ENCODE measurements at regions not wholly inside any gene's neighbourhood (a gene's known extent, or its start where the extent isn't known, plus 50 kb on each side); places are given as distances from the start of the nearest gene placed in this dataset.
A peak's percentile ranks its signal among the peaks of the same experiment; 100 is the strongest.

DNA sequence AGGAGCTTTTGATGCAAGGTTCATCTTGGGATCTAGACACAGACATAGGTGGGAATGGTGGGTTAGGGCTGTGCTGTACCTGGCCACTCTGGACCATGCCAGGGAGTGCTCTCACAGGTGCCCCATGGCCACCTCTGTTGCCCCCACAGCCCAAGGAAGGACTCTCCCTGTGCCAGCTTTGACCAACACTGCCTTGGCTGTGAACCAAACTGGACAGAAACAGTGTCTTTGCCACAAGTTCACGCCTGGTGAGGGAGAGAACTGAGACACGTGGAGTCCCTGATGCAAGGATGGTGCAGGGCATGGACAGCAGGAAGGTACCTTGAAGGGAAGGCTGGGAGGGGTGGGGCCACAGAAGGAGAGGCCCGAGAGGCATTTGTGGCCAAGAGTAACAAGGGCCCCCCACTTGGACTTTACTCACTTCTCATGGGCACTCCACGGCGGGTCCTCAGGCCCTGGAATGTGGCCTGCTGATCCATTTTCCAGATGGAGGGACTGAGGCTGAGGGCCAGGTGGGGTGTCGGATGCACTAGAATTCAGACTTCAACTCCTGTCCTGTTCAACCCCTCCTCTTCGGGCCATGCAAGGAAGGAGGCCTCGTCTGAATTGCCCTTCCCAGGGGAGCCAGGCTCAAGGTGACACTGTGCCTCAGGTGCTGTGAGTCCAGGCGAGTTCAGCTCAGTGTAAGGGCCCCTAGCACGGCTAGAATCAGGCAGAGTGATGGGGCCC lies 103.3 kb downstream of the YTHDF1 start:
- Histone ChIP-seq H3K9me3 (ENCODE audit: control insufficient read depth in 1 of 2, low read length in 2 of 2) (peaks cover 0 to 9% of the 10 kb centered on the region in 2 donors), H3K36me3 (ENCODE audit: control insufficient read depth in 1 of 2, insufficient read depth in 2 of 2, low read length in 2 of 2) (no peaks in the 10 kb centered on the region), H3K27me3 (ENCODE audit: low read depth, low read length) (peaks cover 8% of the 10 kb centered on the region), H3K4me1 (ENCODE audit: control insufficient read depth in 1 of 2, insufficient read depth in 2 of 2, low read length in 2 of 2) (no peaks in the 10 kb centered on the region), H3K27ac (ENCODE audit: low read length) (no peak overlapping the region), H3K4me3 (ENCODE audit: low read depth in 1 of 2, low read length in 2 of 2) (no peak overlapping the region)

DNA sequence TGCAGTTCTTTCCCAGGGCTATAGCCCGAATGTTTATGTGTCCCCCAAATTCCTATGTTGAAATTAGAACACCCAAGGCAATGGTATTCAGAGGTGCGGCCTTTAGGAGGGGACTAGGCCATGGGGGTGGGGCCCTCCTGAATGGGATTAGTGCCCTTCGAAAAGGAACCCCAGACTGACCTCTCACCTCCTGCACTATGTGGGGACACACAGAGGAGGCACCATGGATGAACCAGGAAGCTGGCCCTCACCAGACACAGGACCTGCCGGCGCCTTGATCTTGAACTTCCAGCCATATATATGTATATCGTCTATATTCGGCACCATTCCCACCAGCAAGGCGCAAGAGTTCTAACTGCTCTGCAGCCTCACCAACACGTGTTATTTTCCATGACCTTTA lies 101.5 kb upstream of the BHLHE23 start:
- no peak overlapping the region for H3K4me3 ChIP-seq (ENCODE audit: low read depth in 1 of 2, low read length in 2 of 2)
- H3K27ac ChIP-seq (ENCODE audit: low read length), result no peak overlapping the region
- peaks cover 0 to 11% of the 10 kb centered on the region in 2 donors for H3K4me1 ChIP-seq (ENCODE audit: control insufficient read depth in 1 of 2, insufficient read depth in 2 of 2, low read length in 2 of 2)
- no peaks in the 10 kb centered on the region for H3K27me3 ChIP-seq (ENCODE audit: low read depth, low read length)
- H3K36me3 ChIP-seq (ENCODE audit: control insufficient read depth in 1 of 2, insufficient read depth in 2 of 2, low read length in 2 of 2), result no peaks in the 10 kb centered on the region
- peaks cover 0 to 9% of the 10 kb centered on the region in 2 donors for H3K9me3 ChIP-seq (ENCODE audit: control insufficient read depth in 1 of 2, low read length in 2 of 2)

DNA sequence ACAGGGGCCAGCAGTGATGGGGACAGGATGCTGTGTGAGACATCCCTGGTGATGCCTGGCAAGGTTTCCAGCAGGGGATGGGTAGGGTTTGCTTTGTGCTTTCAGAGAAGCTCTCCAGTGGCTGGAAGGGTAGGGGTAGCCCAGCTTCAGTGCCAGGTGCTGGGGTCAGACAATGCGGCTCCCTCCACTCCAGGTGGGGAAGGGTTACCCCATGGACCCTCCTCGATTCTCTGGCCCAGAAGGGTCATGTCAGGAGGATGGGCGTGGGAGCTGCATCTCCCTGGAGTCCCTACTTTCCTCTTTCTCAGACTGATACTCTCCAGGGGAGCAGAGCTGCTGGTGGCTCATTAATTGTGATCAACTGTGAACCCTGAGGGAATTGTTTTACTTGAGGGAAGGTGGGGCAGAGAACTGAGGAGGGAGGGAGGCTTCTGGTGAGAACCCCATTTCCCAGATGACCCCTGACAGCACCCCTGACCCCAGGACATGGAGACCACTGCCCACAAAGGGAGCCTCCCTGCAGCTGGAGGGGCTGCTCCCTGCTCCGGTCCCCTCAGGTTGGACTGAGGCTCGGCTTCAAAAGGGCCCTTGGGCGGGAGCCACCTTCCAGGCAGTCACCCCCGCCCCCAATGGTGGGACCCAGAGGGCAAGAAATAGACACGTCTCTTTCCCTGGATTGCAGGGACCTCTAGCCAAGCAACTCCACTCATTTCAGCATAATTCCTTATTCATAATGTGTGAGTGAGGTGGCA lies 100.9 kb upstream of the BHLHE23 start:
- Histone ChIP-seq H3K36me3 (ENCODE audit: control insufficient read depth in 1 of 2, insufficient read depth in 2 of 2, low read length in 2 of 2) (no peaks in the 10 kb centered on the region), H3K27me3 (ENCODE audit: low read depth, low read length) (no peaks in the 10 kb centered on the region), H3K9me3 (ENCODE audit: control insufficient read depth in 1 of 2, low read length in 2 of 2) (peaks cover 0 to 9% of the 10 kb centered on the region in 2 donors), H3K4me3 (ENCODE audit: low read depth in 1 of 2, low read length in 2 of 2) (no peak overlapping the region), H3K4me1 (ENCODE audit: control insufficient read depth in 1 of 2, insufficient read depth in 2 of 2, low read length in 2 of 2) (peaks cover 0 to 15% of the 10 kb centered on the region in 2 donors), H3K27ac (ENCODE audit: low read length) (no peak overlapping the region)

DNA sequence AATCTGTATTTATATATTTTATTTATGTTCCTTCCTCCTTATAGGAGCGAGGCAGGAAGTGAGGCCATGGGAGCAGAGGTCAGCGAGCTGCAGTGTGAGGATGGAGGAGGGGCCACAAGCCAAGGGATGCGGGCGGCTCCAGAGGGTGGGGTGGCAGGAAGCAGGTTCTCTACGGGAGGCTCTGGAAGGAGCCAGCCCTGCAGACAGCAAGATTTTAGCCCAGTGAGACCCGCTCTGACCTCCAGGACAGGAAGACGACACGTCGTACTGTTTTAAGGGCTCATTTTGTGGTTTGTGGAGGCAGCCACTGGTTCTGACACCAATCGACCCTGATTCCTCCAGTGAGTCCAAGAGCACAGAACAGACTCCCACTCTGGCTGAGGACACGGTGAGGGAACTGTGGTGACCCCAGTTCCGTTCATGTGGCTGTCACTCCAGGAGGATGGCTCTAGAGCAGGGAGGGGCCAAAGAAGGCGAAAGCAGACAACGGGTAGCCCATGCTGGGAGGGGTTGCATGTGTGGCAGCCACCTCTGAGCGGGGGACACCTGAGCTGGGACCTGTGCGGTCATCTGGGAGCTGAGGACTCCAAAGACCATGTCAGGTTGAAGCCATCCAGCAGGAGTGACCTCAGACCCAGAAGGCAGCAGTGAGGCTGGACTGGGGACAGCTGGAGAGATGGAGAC lies 100.1 kb upstream of the BHLHE23 start:
- H3K27me3 ChIP-seq (ENCODE audit: low read depth, low read length), result no peaks in the 10 kb centered on the region
- no peaks in the 10 kb centered on the region for H3K36me3 ChIP-seq (ENCODE audit: control insufficient read depth in 1 of 2, insufficient read depth in 2 of 2, low read length in 2 of 2)
- peaks cover 0 to 9% of the 10 kb centered on the region in 2 donors for H3K9me3 ChIP-seq (ENCODE audit: control insufficient read depth in 1 of 2, low read length in 2 of 2)
- peaks cover 0 to 15% of the 10 kb centered on the region in 2 donors for H3K4me1 ChIP-seq (ENCODE audit: control insufficient read depth in 1 of 2, insufficient read depth in 2 of 2, low read length in 2 of 2)
- H3K4me3 ChIP-seq (ENCODE audit: low read depth in 1 of 2, low read length in 2 of 2), result no peak overlapping the region
- H3K27ac ChIP-seq (ENCODE audit: low read length), result no peak overlapping the region

DNA sequence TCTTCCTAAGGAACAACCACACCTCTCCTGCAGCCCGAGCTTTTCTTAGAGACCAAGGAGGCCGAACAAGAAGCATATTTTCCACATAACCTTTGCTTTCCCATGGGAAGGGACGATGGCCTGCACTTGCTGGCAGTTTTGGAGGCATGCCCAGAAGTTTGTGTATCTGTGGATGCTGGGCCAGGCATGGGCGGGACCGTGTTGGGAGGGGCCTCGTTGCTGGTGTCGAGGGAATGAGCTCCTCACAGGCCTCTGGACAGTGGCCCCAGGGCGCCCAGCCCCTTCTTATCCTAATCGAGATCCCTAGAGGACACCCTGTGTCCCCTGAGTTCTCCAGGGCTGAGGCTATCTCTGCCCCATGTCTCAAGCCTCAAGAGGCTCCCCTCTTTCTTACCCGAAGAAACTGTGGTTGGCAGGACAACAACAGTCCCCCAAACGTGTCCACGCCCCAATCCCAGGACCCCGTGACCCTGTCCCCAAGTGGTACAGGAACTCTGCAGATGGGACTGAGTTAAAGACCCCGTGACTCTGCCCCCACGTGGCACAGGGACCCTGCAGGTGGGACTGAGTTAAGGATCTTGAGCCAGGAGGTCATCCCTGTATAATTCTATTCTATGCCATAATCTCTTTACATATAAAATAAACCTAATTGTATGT lies 99.5 kb upstream of the BHLHE23 start:
- H3K27me3 ChIP-seq (ENCODE audit: low read depth, low read length), result no peaks in the 10 kb centered on the region
- H3K4me3 ChIP-seq (ENCODE audit: low read depth in 1 of 2, low read length in 2 of 2), result no peak overlapping the region
- peaks cover 0 to 15% of the 10 kb centered on the region in 2 donors for H3K4me1 ChIP-seq (ENCODE audit: control insufficient read depth in 1 of 2, insufficient read depth in 2 of 2, low read length in 2 of 2)
- no peak overlapping the region for H3K27ac ChIP-seq (ENCODE audit: low read length)
- H3K36me3 ChIP-seq (ENCODE audit: control insufficient read depth in 1 of 2, insufficient read depth in 2 of 2, low read length in 2 of 2), result no peaks in the 10 kb centered on the region
- peaks cover 0 to 4% of the 10 kb centered on the region in 2 donors for H3K9me3 ChIP-seq (ENCODE audit: control insufficient read depth in 1 of 2, low read length in 2 of 2)

DNA sequence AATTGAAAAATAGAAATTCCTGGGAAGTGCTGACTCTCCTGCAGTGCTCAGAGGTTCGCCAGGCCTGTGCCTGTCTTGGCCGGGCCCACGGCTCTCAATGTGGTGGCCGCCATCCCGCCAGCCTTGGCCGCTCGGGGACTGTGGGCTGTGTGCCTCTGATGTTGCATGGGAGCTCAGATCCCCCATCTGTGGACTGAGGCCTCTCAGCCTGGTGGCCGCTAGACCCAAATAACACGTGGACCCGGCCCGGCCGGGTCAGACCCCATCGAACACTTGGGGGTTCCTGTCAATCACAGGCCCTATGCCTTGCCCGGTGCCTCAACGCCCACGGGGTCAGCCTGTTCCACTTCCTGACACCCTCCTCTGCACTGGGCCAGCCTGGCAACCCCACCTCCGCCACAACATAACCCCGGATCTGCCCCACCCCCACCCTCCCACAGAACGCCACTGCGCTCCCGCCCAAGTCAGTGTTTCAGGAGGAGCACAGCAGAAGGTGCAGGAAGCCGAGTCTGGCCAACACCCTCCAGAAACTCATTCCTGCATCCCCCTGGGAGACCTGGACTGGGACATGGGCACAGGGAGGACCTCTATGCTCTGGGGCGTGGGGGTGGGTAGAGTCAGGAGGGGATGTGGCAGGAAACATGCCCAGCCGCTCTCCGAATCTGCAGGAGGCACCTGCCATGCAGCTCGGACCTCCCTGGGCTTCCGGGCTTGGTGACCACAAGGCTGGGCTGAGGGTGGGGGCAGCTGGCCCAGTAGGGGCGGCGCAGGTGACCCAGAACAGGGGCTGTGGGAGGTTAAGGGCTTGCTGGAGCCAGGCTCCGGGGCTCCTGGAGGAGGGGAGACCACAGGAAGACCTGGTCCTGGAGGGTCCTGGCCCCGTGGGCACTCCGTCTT lies 98.7 kb upstream of the BHLHE23 start:
- no peaks in the 10 kb centered on the region for H3K27me3 ChIP-seq (ENCODE audit: low read depth, low read length)
- peaks cover 0 to 4% of the 10 kb centered on the region in 2 donors for H3K9me3 ChIP-seq (ENCODE audit: control insufficient read depth in 1 of 2, low read length in 2 of 2)
- peaks cover 0 to 15% of the 10 kb centered on the region in 2 donors for H3K4me1 ChIP-seq (ENCODE audit: control insufficient read depth in 1 of 2, insufficient read depth in 2 of 2, low read length in 2 of 2)
- no peaks in the 10 kb centered on the region for H3K36me3 ChIP-seq (ENCODE audit: control insufficient read depth in 1 of 2, insufficient read depth in 2 of 2, low read length in 2 of 2)
- no peak overlapping the region for H3K4me3 ChIP-seq (ENCODE audit: low read depth in 1 of 2, low read length in 2 of 2)
- H3K27ac ChIP-seq (ENCODE audit: low read length), result no peak overlapping the region

DNA sequence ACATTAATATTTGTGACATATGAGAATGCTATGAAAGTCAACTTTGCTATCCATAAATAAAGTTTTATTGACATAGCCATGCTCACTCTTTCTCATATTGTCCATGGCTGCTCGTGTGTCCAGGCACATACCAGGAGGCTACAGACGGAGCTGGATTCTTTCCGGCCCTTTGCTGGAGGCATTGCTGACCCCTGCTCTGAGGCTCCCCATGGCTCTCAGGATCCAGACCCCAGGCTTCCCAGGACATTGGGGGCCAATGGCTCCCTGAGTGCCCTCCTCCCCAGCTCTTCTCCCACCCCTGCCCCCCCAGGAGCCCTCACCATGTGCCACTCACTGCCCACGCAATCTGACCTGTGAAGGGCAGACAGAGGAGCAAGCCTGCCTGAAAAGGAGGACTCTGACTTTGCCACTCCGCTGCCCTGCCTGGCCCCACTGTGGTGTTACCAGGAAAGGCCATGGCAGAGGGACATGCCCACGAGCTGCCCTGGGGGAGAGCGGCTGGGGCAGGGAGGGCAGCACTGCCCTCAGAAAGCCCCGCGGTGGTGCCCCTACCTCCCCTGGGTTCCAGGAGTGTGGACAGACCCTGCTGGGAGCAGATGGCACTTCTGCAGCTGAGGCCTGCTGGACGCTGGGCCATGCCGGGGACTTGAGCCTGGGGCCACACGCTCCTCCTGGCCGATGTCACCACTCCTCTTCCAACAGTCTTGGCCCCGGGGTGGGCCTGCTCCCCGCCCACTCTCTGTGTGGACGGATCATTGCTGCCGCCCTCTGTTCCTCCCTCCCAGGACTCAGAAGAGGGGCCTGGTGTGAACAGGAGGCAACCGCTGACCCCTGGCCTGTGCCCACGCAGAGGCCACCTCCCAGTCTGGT lies 97.8 kb upstream of the BHLHE23 start:
- H3K27me3 ChIP-seq (ENCODE audit: low read depth, low read length), result no peaks in the 10 kb centered on the region
- H3K4me1 ChIP-seq (ENCODE audit: control insufficient read depth in 1 of 2, insufficient read depth in 2 of 2, low read length in 2 of 2), result peaks cover 0 to 15% of the 10 kb centered on the region in 2 donors
- no peak overlapping the region for H3K27ac ChIP-seq (ENCODE audit: low read length)
- no peak overlapping the region for H3K4me3 ChIP-seq (ENCODE audit: low read depth in 1 of 2, low read length in 2 of 2)
- H3K36me3 ChIP-seq (ENCODE audit: control insufficient read depth in 1 of 2, insufficient read depth in 2 of 2, low read length in 2 of 2), result no peaks in the 10 kb centered on the region
- H3K9me3 ChIP-seq (ENCODE audit: control insufficient read depth in 1 of 2, low read length in 2 of 2), result peaks cover 0 to 4% of the 10 kb centered on the region in 2 donors

DNA sequence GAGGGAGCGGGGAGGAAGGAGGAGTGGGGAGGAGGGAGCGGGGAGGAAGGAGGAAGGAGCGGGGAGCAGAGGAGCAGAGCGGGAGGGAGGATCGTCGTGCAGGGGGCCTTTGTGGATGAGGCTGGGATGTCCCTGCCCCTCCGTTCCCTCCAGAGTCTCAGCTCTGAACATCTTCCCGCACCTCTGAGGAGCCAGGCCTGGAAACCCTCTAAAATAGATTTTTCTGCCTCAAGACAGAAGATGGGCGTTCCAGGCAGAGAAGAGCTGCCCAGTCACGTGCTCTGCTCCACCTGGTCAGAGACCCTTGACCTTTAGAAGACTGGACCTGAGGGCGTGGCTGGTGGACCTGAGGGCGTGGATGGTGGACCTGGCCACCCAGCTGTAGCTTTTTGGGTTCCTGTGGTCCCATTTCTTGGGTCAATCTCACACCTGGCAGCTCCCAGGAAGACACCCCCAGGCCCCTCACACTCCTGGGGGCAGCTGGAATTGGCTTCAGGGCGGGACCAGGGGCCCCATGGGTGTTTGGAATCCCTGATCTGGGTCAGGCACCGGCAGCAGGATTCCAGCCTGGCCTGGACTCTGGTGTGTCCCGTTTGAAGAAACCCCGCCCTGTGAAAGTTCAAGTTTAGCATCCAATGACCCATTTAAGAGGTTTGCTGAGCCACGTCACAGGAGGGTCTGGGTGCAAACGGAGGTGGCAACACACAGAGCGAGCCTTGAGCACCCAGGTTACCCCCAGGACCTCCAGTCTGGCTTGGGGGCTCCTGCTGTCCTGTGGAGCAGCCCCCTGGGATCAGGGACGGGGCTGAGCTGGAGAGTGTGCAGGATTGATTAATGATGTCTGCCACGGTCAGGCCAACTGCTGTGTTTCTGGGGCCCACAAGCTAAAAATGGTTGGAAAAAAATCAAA lies 96.9 kb upstream of the BHLHE23 start:
- H3K9me3 ChIP-seq (ENCODE audit: control insufficient read depth in 1 of 2, low read length in 2 of 2), result peaks cover 0 to 4% of the 10 kb centered on the region in 2 donors
- H3K36me3 ChIP-seq (ENCODE audit: control insufficient read depth in 1 of 2, insufficient read depth in 2 of 2, low read length in 2 of 2), result no peaks in the 10 kb centered on the region
- H3K27ac ChIP-seq (ENCODE audit: low read length), result no peak overlapping the region
- peaks cover 0 to 15% of the 10 kb centered on the region in 2 donors for H3K4me1 ChIP-seq (ENCODE audit: control insufficient read depth in 1 of 2, insufficient read depth in 2 of 2, low read length in 2 of 2)
- no peak overlapping the region for H3K4me3 ChIP-seq (ENCODE audit: low read depth in 1 of 2, low read length in 2 of 2)
- H3K27me3 ChIP-seq (ENCODE audit: low read depth, low read length), result no peaks in the 10 kb centered on the region

DNA sequence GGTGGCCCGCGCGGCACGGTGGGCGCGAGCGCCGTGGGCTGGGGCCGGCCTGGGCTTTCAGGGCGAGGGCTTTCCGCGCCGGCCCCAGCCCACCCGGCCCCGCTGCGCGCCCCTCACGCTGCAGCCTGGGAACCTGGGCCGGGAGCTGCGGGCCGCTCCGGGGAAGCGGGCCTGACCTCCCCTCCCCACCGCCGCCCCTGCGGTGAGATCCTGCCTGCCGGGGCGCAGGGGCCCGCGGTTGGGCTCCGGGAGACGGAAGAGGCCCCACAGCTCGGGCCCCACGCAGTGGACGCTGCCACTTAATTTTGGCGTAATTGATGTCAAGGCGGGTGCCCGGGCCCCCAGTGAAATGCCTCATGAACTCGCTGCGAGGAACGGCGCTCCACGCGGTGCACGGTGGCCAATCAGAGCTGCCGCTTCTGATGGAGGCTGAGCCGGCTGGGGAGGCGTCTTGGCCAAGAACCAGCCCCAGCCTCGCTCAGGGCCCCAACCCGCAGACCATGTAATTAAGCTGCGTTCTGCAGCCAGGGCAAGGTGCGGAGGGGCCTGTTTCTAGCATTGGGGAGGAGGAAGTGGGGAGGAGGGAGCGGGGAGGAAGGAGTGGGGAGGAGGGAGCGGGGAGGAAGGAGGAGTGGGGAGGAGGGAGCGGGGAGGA lies 96.1 kb upstream of the BHLHE23 start:
- Histone ChIP-seq H3K36me3 (ENCODE audit: control insufficient read depth in 1 of 2, insufficient read depth in 2 of 2, low read length in 2 of 2) (no peaks in the 10 kb centered on the region), H3K9me3 (ENCODE audit: control insufficient read depth in 1 of 2, low read length in 2 of 2) (no peaks in the 10 kb centered on the region), H3K4me3 (ENCODE audit: low read depth in 1 of 2, low read length in 2 of 2) (peak overlapping the region; percentile 30 to 91), H3K27ac (ENCODE audit: low read length) (no peak overlapping the region), H3K27me3 (ENCODE audit: low read depth, low read length) (no peaks in the 10 kb centered on the region), H3K4me1 (ENCODE audit: control insufficient read depth in 1 of 2, insufficient read depth in 2 of 2, low read length in 2 of 2) (peaks cover 0 to 15% of the 10 kb centered on the region in 2 donors)
